Esophagus muscularis mucosa (tissue), 3 donors: ENCODE measurements at regions not wholly inside any gene's neighbourhood (a gene's known extent, or its start where the extent isn't known, plus 50 kb on each side); places are given as distances from the start of the nearest gene placed in this dataset.

ENCODE experiments used
- CTCF ChIP-seq, 3 experiments: fragments of 200-600 bp in 2 of 3; fragments of 450-650 bp in 1 of 3; sonication (generic) in 2 of 3; IDR thresholded peaks; one replicate each; pipeline ENCODE4 v1.5.1; 2017 to 2019; ENCODE audit warnings: antibody characterized with exemption in 3 of 3, mild to moderate bottlenecking in 2 of 3, moderate library complexity in 1 of 3
- EP300 ChIP-seq: sonication (generic); formaldehyde crosslinking; IDR thresholded peaks from one replicate; pipeline ENCODE4 v1.6.1; 2017; ENCODE audit warnings: antibody characterized with exemption

GRCh38 chr10:3853547-3854303 is 68.7 kb upstream of the KLF6 start:
- TF ChIP-seq CTCF (IDR thresholded peaks at IDR 0.05) (no peak), EP300 (no peak)
